ENCODE measurements at regions not wholly inside any gene's neighbourhood (a gene's known extent, or its start where the extent isn't known, plus 50 kb on each side); places are given as distances from the start of the nearest gene placed in this dataset.
"Not testable (repeated sequence)": the region's sequence is repeated elsewhere in the genome, so short reads cannot be mapped to it uniquely, and the experiment has no call there.

GRCh38 chr3:181510500-181510899 is 201.2 kb upstream of the SOX2 start:
- DNase-seq (ENCODE audit: extremely low read depth, low read depth): no peak
- TF ChIP-seq CTCF (IDR thresholded peaks at IDR 0.05; ENCODE audit: low read depth, low read length): no peak

GRCh38 chr3:181497358-181497757 is 214.4 kb upstream of the SOX2 start:
- DNase-seq (ENCODE audit: extremely low read depth, low read depth): no peak
- TF ChIP-seq CTCF (IDR thresholded peaks at IDR 0.05; ENCODE audit: low read depth, low read length): no peak

GRCh38 chr3:181493423-181493822 is 218.3 kb upstream of the SOX2 start:
- DNase-seq (ENCODE audit: extremely low read depth, low read depth): no peak
- TF ChIP-seq CTCF (IDR thresholded peaks at IDR 0.05; ENCODE audit: low read depth, low read length): no peak

- TF ChIP-seq CTCF (IDR thresholded peaks at IDR 0.05; ENCODE audit: low read depth, low read length): no peak
Measured at GRCh38 chr3:181488536-181488935, 223.2 kb upstream of the SOX2 start.

GRCh38 chr3:181487236-181487978 is 224.3 kb upstream of the SOX2 start:
- no peak for DNase-seq (ENCODE audit: extremely low read depth, low read depth)

More at GRCh38 chr3:181488536-181488935, 223.2 kb upstream of the SOX2 start:
- no peak for DNase-seq (ENCODE audit: extremely low read depth, low read depth)

GRCh38 chr3:181486141-181486885 is 225.4 kb upstream of the SOX2 start:
- no peak for TF ChIP-seq CTCF (IDR thresholded peaks at IDR 0.05; ENCODE audit: low read depth, low read length)
- DNase-seq (ENCODE audit: extremely low read depth, low read depth): no peak

More at GRCh38 chr3:181487236-181487978, 224.3 kb upstream of the SOX2 start:
- no peak for TF ChIP-seq CTCF (IDR thresholded peaks at IDR 0.05; ENCODE audit: low read depth, low read length)

GRCh38 chr3:181484026-181484425 is 227.7 kb upstream of the SOX2 start:
- DNase-seq (ENCODE audit: extremely low read depth, low read depth): no peak
- no peak for TF ChIP-seq CTCF (IDR thresholded peaks at IDR 0.05; ENCODE audit: low read depth, low read length)

- not testable (repeated sequence) for DNase-seq (ENCODE audit: extremely low read depth, low read depth)
Measured at GRCh38 chr3:181475146-181475545, 236.6 kb upstream of the SOX2 start.
